CD4-positive, alpha-beta T cell (primary cell): ENCODE measurements at regions not wholly inside any gene's neighbourhood (a gene's known extent, or its start where the extent isn't known, plus 50 kb on each side); places are given as distances from the start of the nearest gene placed in this dataset.
"Not testable (repeated sequence)": the region's sequence is repeated elsewhere in the genome, so short reads cannot be mapped to it uniquely, and the experiment has no call there.

Experiments
- ATAC-seq: fragments of 200-7000 bp; cut with Tn5 transposase; one replicate; pipeline ENCODE4 v1.10.0; 2022; ENCODE audit warnings: mild to moderate bottlenecking; ENCODE audit not compliant: poor library complexity
- CTCF ChIA-PET: fragments of 350-600 bp; sonication (Branson Sonifier 250); formaldehyde crosslinking; loops from one replicate; lab custom pipeline; 2021; ENCODE audit warnings: antibody characterized with exemption, inconsistent platforms; lab: Charles Lee
- POLR2A ChIA-PET: fragments of 350-600 bp; sonication (Branson Sonifier 250); formaldehyde crosslinking; loops from one replicate; lab custom pipeline; 2021; ENCODE audit warnings: antibody characterized with exemption, inconsistent platforms; lab: Charles Lee
- DNase-seq, 14 experiments: peaks; one replicate each; pipeline ENCODE4 v3.0.0-alpha.2; 2013 to 2020; ENCODE audit warnings: mixed read lengths in 2 of 14
- H3K27ac ChIP-seq, 2 donors: one replicate each; pipeline versions ENCODE4 v1.5.1 to v1.7.0; 2013; ENCODE audit warnings: low read length in 2 of 2, low read depth in 1 of 2, mild to moderate bottlenecking in 1 of 2
- H3K27me3 ChIP-seq, 2 experiments: 1 replicate in 1 of 2; 2 replicates in 1 of 2; pipeline versions ENCODE4 v1.6.1 to v1.7.0; 2013; ENCODE audit warnings: low read length in 2 of 2, control low read depth in 1 of 2, mild to moderate bottlenecking in 1 of 2, moderate library complexity in 1 of 2; ENCODE audit not compliant: insufficient read depth in 2 of 2, control insufficient read depth in 1 of 2
- H3K36me3 ChIP-seq: one replicate; pipeline ENCODE4 v1.6.1; 2013; ENCODE audit warnings: low read length, control low read depth; ENCODE audit not compliant: insufficient read depth
- H3K4me1 ChIP-seq: one replicate; pipeline ENCODE4 v1.6.1; 2013; ENCODE audit warnings: low read length, control low read depth; ENCODE audit not compliant: insufficient read depth
- H3K4me3 ChIP-seq: one replicate; pipeline ENCODE4 v1.5.1; 2013; ENCODE audit warnings: mild to moderate bottlenecking, low read length, moderate library complexity
- H3K9me3 ChIP-seq, 2 experiments: 1 replicate in 1 of 2; 2 replicates in 1 of 2; pipeline versions ENCODE4 v1.6.1 to v1.7.0; 2013; ENCODE audit warnings: low read length in 2 of 2, mild to moderate bottlenecking in 2 of 2, control low read depth in 1 of 2, moderate library complexity in 1 of 2; ENCODE audit not compliant: control insufficient read depth in 1 of 2, insufficient read depth in 1 of 2
- H3K27ac Mint-ChIP-seq: one replicate; pipeline ENCODE4 v1.8.0; 2020; ENCODE audit warnings: mixed read lengths
- H3K27me3 Mint-ChIP-seq: one replicate; pipeline ENCODE4 v1.8.0; 2021; ENCODE audit warnings: mixed read lengths
- H3K36me3 Mint-ChIP-seq: one replicate; pipeline ENCODE4 v1.8.0; 2021; ENCODE audit warnings: low read depth, mixed read lengths
- H3K4me1 Mint-ChIP-seq: one replicate; pipeline ENCODE4 v1.8.0; 2021; ENCODE audit warnings: low read depth, mixed read lengths
- H3K4me3 Mint-ChIP-seq: one replicate; pipeline ENCODE4 v1.8.0; 2020; ENCODE audit warnings: mild to moderate bottlenecking, mixed read lengths
- H3K9me3 Mint-ChIP-seq: one replicate; pipeline ENCODE4 v1.8.0; 2020; ENCODE audit warnings: mixed read lengths
- intact Hi-C, 2 experiments: fragments of 100-400 bp; cut with DNase I in 1 of 2; cut with micrococcal nuclease in 1 of 2; formaldehyde crosslinking; loops; one replicate each; pipeline versions ENCODE4 v1.15.1 to v1.9.0; 2023 to 2025; cut with DNase I, micrococcal nuclease
- TF ChIP-seq, protein P1 (sequence below): fragments of 200-600 bp; IDR thresholded peaks from one replicate; pipeline ENCODE4 v1.8.0; 2022; ENCODE audit warnings: antibody characterized with exemption, mild to moderate bottlenecking

DNA sequence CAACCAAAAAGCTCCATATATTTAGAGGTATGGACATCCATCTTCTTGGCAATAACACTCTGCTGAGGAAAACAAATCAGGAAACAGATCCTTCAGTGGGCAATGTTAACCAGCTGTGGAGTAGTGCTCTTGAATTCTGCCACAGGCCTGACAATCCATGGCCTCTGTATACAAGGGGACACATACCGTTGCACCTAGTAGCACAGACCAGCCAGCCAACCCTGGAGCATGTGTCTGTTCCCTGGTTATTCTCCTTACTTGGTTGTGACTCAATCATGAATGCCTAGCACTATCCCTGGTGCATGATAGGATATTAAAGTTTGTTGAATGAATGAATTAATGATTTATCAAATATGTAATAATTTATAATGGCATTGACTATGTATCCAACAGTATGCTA lies 261.4 kb upstream of the MGAT5 start:
- peaks cover 30% of the 10 kb centered on the region for H3K27me3 Mint-ChIP-seq
- H3K27ac ChIP-seq, result no peak overlapping the region
- no peaks in the 10 kb centered on the region for H3K36me3 Mint-ChIP-seq
- intact Hi-C loops, result no loop called here
- no peak overlapping the region for H3K4me3 Mint-ChIP-seq
- no peak for DNase-seq
- H3K9me3 Mint-ChIP-seq, result no peaks in the 10 kb centered on the region
- POLR2A ChIA-PET, result no interaction called here
- no peaks in the 10 kb centered on the region for H3K4me1 ChIP-seq
- CTCF ChIA-PET, result no interaction called here
- no peaks in the 10 kb centered on the region for H3K27me3 ChIP-seq
- H3K36me3 ChIP-seq, result no peaks in the 10 kb centered on the region
- H3K27ac Mint-ChIP-seq, result no peak overlapping the region
- H3K4me1 Mint-ChIP-seq, result no peaks in the 10 kb centered on the region
- no peak for ATAC-seq
- TF ChIP-seq, protein P1, sequence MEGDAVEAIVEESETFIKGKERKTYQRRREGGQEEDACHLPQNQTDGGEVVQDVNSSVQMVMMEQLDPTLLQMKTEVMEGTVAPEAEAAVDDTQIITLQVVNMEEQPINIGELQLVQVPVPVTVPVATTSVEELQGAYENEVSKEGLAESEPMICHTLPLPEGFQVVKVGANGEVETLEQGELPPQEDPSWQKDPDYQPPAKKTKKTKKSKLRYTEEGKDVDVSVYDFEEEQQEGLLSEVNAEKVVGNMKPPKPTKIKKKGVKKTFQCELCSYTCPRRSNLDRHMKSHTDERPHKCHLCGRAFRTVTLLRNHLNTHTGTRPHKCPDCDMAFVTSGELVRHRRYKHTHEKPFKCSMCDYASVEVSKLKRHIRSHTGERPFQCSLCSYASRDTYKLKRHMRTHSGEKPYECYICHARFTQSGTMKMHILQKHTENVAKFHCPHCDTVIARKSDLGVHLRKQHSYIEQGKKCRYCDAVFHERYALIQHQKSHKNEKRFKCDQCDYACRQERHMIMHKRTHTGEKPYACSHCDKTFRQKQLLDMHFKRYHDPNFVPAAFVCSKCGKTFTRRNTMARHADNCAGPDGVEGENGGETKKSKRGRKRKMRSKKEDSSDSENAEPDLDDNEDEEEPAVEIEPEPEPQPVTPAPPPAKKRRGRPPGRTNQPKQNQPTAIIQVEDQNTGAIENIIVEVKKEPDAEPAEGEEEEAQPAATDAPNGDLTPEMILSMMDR, result no peak
- H3K4me3 ChIP-seq, result no peak overlapping the region
- no peaks in the 10 kb centered on the region for H3K9me3 ChIP-seq

DNA sequence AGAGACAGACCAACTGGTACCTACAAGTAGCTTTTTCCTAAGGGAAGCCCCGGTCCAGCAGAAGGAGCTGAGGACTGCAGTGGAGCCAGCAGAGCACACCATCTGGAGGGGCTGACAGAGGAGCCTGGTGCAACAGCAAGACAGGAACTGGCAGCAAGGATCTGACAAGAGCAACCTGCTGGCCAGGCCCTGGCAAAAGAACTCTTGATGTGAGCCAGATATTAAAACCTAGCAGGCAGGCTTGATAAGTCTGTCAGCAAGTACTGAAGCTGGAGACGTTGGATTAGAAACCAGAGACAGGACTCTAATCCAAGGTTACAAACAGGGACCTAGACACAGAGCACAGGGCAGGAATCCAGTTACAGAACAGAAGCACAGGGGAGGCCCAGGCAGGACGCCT lies 260.7 kb upstream of the MGAT5 start:
- no peak overlapping the region for H3K4me3 Mint-ChIP-seq
- CTCF ChIA-PET, result no interaction called here
- no peak overlapping the region for H3K4me3 ChIP-seq
- H3K4me1 ChIP-seq, result no peaks in the 10 kb centered on the region
- peaks cover 32% of the 10 kb centered on the region for H3K27me3 Mint-ChIP-seq
- no peaks in the 10 kb centered on the region for H3K27me3 ChIP-seq
- H3K27ac ChIP-seq, result no peak overlapping the region
- no peak overlapping the region for H3K27ac Mint-ChIP-seq
- POLR2A ChIA-PET, result no interaction called here
- DNase-seq (no peak), ATAC-seq (no peak)
- TF ChIP-seq, protein P1, result no peak
- H3K4me1 Mint-ChIP-seq, result no peaks in the 10 kb centered on the region
- intact Hi-C loops, result no loop called here
- H3K9me3 ChIP-seq, result no peaks in the 10 kb centered on the region
- no peaks in the 10 kb centered on the region for H3K36me3 ChIP-seq
- no peaks in the 10 kb centered on the region for H3K9me3 Mint-ChIP-seq
- no peaks in the 10 kb centered on the region for H3K36me3 Mint-ChIP-seq

DNA sequence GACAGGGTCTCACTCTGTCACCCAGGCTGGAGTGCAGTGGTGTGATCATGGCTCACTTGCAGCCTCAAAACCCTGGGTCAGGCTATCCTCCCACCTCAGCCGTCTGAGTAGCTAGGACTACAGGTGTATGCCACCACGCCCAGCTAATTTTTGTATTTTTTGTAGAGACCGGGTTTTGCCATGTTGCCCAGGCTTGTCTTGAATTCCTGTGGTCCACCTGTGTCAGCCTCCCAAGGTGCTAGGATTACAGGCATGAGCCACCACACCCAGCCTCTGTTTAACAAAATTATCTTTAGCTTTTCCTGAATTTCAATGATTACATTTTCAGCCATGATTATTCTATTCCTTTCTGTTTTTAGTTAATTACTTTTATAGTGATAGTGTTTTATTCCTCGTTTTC lies 255.1 kb upstream of the MGAT5 start:
- H3K4me1 Mint-ChIP-seq, H3K4me1 ChIP-seq, H3K27ac ChIP-seq, H3K4me3 Mint-ChIP-seq, H3K36me3 Mint-ChIP-seq, H3K9me3 ChIP-seq, CTCF ChIA-PET, intact Hi-C loops, H3K9me3 Mint-ChIP-seq, H3K36me3 ChIP-seq, ATAC-seq, POLR2A ChIA-PET, H3K27ac Mint-ChIP-seq, H3K4me3 ChIP-seq, DNase-seq: not testable (repeated sequence)
- H3K27me3 ChIP-seq, result peaks cover 0 to 11% of the 10 kb centered on the region in 2 experiments
- H3K27me3 Mint-ChIP-seq, result peaks cover 18% of the 10 kb centered on the region

DNA sequence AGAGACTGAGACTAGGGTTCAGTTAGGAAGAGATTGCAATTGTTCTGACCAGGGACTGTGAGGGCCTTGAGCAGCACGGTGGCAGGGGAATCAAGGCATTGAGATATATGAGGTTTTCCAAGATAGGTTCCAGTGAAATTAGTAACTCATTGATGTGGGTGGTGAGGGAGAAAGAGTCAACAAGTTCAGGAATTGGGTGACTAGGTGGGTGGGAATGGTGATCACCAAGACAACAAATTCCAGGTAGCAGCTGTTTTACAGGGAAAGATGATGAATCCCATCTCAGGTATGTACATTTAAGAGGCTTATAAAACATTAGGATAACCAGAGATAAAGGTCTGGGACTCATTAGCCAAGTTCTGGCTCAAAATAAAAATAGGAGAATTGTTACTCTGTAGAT lies 251.5 kb upstream of the MGAT5 start:
- Mint-ChIP-seq H3K27me3 (peaks cover 12% of the 10 kb centered on the region), H3K4me3 (no peak overlapping the region), H3K4me1 (no peaks in the 10 kb centered on the region), H3K36me3 (no peaks in the 10 kb centered on the region), H3K9me3 (no peaks in the 10 kb centered on the region), H3K27ac (no peak overlapping the region)
- CTCF ChIA-PET, result no interaction called here
- DNase-seq (no peak), ATAC-seq (no peak)
- intact Hi-C loops, result no loop called here
- Histone ChIP-seq H3K4me3 (no peak overlapping the region), H3K36me3 (no peaks in the 10 kb centered on the region), H3K27ac (no peak overlapping the region), H3K27me3 (peaks cover 0 to 11% of the 10 kb centered on the region in 2 experiments), H3K9me3 (no peaks in the 10 kb centered on the region), H3K4me1 (no peaks in the 10 kb centered on the region)
- TF ChIP-seq, protein P1, result no peak
- POLR2A ChIA-PET, result interaction anchor here (1.4 kb wide), 1 partner anchor 18 kb away, joined by 4 read pairs; no protein-coding TSS in a partner anchor
